ENCODE measurements at regions not wholly inside any gene's neighbourhood (a gene's known extent, or its start where the extent isn't known, plus 50 kb on each side); places are given as distances from the start of the nearest gene placed in this dataset.

GRCh38 chr6:144583614-144583954 is 298.4 kb downstream of the UTRN start:
- Histone ChIP-seq H4K20me1 (replicated peaks; ENCODE audit: insufficient read depth) (no peaks in the 10 kb centered on the region), H3K4me1 (ENCODE audit: insufficient read depth) (peaks cover 41% of the 10 kb centered on the region), H2AFZ (no peak overlapping the region), H3F3A (replicated peaks; ENCODE audit: low read depth) (no peaks in the 10 kb centered on the region), H3K36me3 (ENCODE audit: insufficient read depth) (no peaks in the 10 kb centered on the region), H3K4me2 (peak overlapping the region; percentile 64), H3K79me2 (replicated peaks; ENCODE audit: insufficient read depth) (peaks cover 41% of the 10 kb centered on the region), H3K27ac (ENCODE audit: low read depth) (peak overlapping the region; percentile 79), H3K4me3 (peak overlapping the region; percentile 40), H3K27me3 (ENCODE audit: insufficient read depth) (no peaks in the 10 kb centered on the region), H3K9me2 (ENCODE audit: insufficient read depth) (no peaks in the 10 kb centered on the region)
- ATAC-seq (no peak), DNase-seq (ENCODE audit: low spot score) (no peak)
- peak overlapping the region; percentile 68 for H3K4me3 Mint-ChIP-seq
- peaks cover 44% of the 10 kb centered on the region for H3K4me1 Mint-ChIP-seq
- H3K27ac Mint-ChIP-seq: peak overlapping the region; percentile 87; the same call in 1 of the 2 replicates
- no peaks in the 10 kb centered on the region for H3K9me3 Mint-ChIP-seq
- TF ChIP-seq EZH2phosphoT487 (IDR thresholded peaks at IDR 0.05; ENCODE audit: unreplicated experiment): no peak
- TF ChIP-seq ZNF462 (CRISPR knock-in tag; IDR thresholded peaks at IDR 0.05): no peak
- no peak for TF ChIP-seq ZNF114 (CRISPR knock-in tag; IDR thresholded peaks at IDR 0.05)
- no peak for TF ChIP-seq NANOG (IDR thresholded peaks at IDR 0.05; ENCODE audit: borderline replicate concordance)
- TF ChIP-seq POLR2AphosphoS5 (IDR thresholded peaks at IDR 0.05; ENCODE audit: low read depth): no peak
- no peak for TF ChIP-seq CTCF (conservative IDR thresholded peaks at IDR 0.05; ENCODE audit: low read depth in 2 of 2)
- TF ChIP-seq ZNF331 (CRISPR knock-in tag; IDR thresholded peaks at IDR 0.05; ENCODE audit: low read depth): no peak
- no peak for TF ChIP-seq STAT1 (IDR thresholded peaks at IDR 0.05; ENCODE audit: unreplicated experiment)
- TF ChIP-seq ETS1 (IDR thresholded peaks at IDR 0.05): no peak
- TF ChIP-seq REST (IDR thresholded peaks at IDR 0.05; ENCODE audit: unreplicated experiment): no peak
- no peak for TF ChIP-seq JUNB (IDR thresholded peaks at IDR 0.05; ENCODE audit: unreplicated experiment)
- no peak for TF ChIP-seq EZH2 (IDR thresholded peaks at IDR 0.05; ENCODE audit: low read depth, unreplicated experiment)
- TF ChIP-seq CREB1 (CRISPR knock-in tag; IDR thresholded peaks at IDR 0.05; ENCODE audit: low read depth): no peak
- peaks cover 2% of the 10 kb centered on the region for H3K27me3 Mint-ChIP-seq (ENCODE audit: insufficient read depth, low read depth, poor library complexity)
- peaks cover 10% of the 10 kb centered on the region; the same call in 2 of the 3 replicates for H3K36me3 Mint-ChIP-seq (ENCODE audit: low read depth)

All from GM23338 (cell line).